HEK293 (cell line): ENCODE measurements at regions not wholly inside any gene's neighbourhood (a gene's known extent, or its start where the extent isn't known, plus 50 kb on each side); places are given as distances from the start of the nearest gene placed in this dataset.

ENCODE experiments used
- CTCF ChIA-PET: fragments of 350-600 bp; formaldehyde crosslinking; extraction: SDS; loops from one replicate; lab custom pipeline; 2021; ENCODE audit warnings: antibody characterized with exemption; lab: Yijun Ruan, JAX
- POLR2A ChIA-PET: fragments of 300-600 bp; formaldehyde crosslinking; extraction: SDS; loops from one replicate; lab custom pipeline; 2020; ENCODE audit warnings: antibody characterized with exemption, inconsistent platforms; lab: Yijun Ruan, JAX
- H3K27ac ChIP-seq: fragments of 200-500 bp; sonication (Bioruptor generic); 2 replicates; pipeline ENCODE4 v1.5.1; 2014; ENCODE audit warnings: low read depth, low read length, control low read depth, inconsistent platforms; ENCODE audit errors: extremely low read depth
- H3K36me3 ChIP-seq, 2 experiments: fragments of 200-500 bp in 1 of 2; sonication (Bioruptor generic) in 1 of 2; 1 replicate in 1 of 2; 2 replicates in 1 of 2; pipeline ENCODE4 v1.5.1; 2014 to 2017; ENCODE audit warnings: inconsistent platforms in 2 of 2, low read length in 2 of 2; ENCODE audit not compliant: control insufficient read depth in 2 of 2, insufficient read depth in 1 of 2
- H3K4me1 ChIP-seq: fragments of 200-500 bp; sonication (Bioruptor generic); 2 replicates; pipeline ENCODE4 v1.5.1; 2014; ENCODE audit warnings: mild to moderate bottlenecking, low read length, inconsistent platforms; ENCODE audit not compliant: control insufficient read depth, insufficient read depth
- H3K4me3 ChIP-seq: 2 replicates; pipeline ENCODE4 v1.5.1; 2011; ENCODE audit warnings: low read depth, mild to moderate bottlenecking, control low read depth, low read length, moderate library complexity
- H3K9me3 ChIP-seq: fragments of 200-500 bp; sonication (Bioruptor generic); 2 replicates; pipeline ENCODE4 v1.5.1; 2014; ENCODE audit warnings: low read depth, low read length, inconsistent platforms; ENCODE audit not compliant: control insufficient read depth, insufficient read depth
- GFI1B ChIP-seq: fragments of 450-650 bp; formaldehyde crosslinking; IDR thresholded peaks from 2 replicates; pipeline ENCODE4 v1.5.1; 2016; ENCODE audit warnings: missing biosample characterization, missing genetic modification characterization
- SP7 ChIP-seq: fragments of 450-650 bp; formaldehyde crosslinking; IDR thresholded peaks from 2 replicates; pipeline ENCODE4 v1.5.1; 2016; ENCODE audit warnings: missing biosample characterization, missing genetic modification characterization
- ZBTB8A ChIP-seq: fragments of 450-650 bp; formaldehyde crosslinking; IDR thresholded peaks from 2 replicates; pipeline ENCODE4 v1.5.1; 2016; ENCODE audit warnings: missing biosample characterization, missing genetic modification characterization
- ZFP3 ChIP-seq: fragments of 450-650 bp; formaldehyde crosslinking; IDR thresholded peaks from 2 replicates; pipeline ENCODE4 v1.5.1; 2016; ENCODE audit warnings: low read depth, missing biosample characterization, missing genetic modification characterization
- ZFP37 ChIP-seq: fragments of 450-650 bp; formaldehyde crosslinking; IDR thresholded peaks from 2 replicates; pipeline ENCODE4 v1.5.1; 2016; ENCODE audit warnings: missing biosample characterization, missing genetic modification characterization
- ZNF132 ChIP-seq: fragments of 450-650 bp; formaldehyde crosslinking; IDR thresholded peaks from 2 replicates; pipeline ENCODE4 v1.5.1; 2017; ENCODE audit warnings: missing biosample characterization, missing genetic modification characterization, borderline replicate concordance
- ZNF140 ChIP-seq: fragments of 450-650 bp; formaldehyde crosslinking; IDR thresholded peaks from 2 replicates; pipeline ENCODE4 v1.5.1; 2016; ENCODE audit warnings: missing biosample characterization, missing genetic modification characterization
- ZNF169 ChIP-seq: fragments of 450-650 bp; formaldehyde crosslinking; IDR thresholded peaks from 2 replicates; pipeline ENCODE4 v1.5.1; 2016; ENCODE audit warnings: missing biosample characterization, missing genetic modification characterization
- ZNF174 ChIP-seq: fragments of 450-650 bp; formaldehyde crosslinking; IDR thresholded peaks from 2 replicates; pipeline ENCODE4 v1.5.0; 2017; ENCODE audit warnings: missing biosample characterization, mild to moderate bottlenecking, missing genetic modification characterization
- ZNF366 ChIP-seq: fragments of 450-650 bp; formaldehyde crosslinking; conservative IDR thresholded peaks from 2 replicates; pipeline ENCODE4 v1.5.1; 2016; ENCODE audit warnings: missing biosample characterization, missing genetic modification characterization
- ZNF501 ChIP-seq: fragments of 450-650 bp; formaldehyde crosslinking; IDR thresholded peaks from 2 replicates; pipeline ENCODE4 v1.5.1; 2016; ENCODE audit warnings: missing biosample characterization, missing genetic modification characterization
- ZNF610 ChIP-seq: fragments of 450-650 bp; formaldehyde crosslinking; IDR thresholded peaks from 2 replicates; pipeline ENCODE4 v1.5.1; 2016; ENCODE audit warnings: missing biosample characterization, missing genetic modification characterization, borderline replicate concordance
- ZNF792 ChIP-seq: fragments of 450-650 bp; formaldehyde crosslinking; IDR thresholded peaks from 2 replicates; pipeline ENCODE4 v1.5.1; 2016; ENCODE audit warnings: missing biosample characterization, missing genetic modification characterization
- ZNF843 ChIP-seq: fragments of 450-650 bp; formaldehyde crosslinking; IDR thresholded peaks from 2 replicates; pipeline ENCODE4 v1.5.1; 2016; ENCODE audit warnings: missing biosample characterization, missing genetic modification characterization
- TF ChIP-seq, protein P1 (sequence below): fragments of 450-650 bp; formaldehyde crosslinking; IDR thresholded peaks from 2 replicates; pipeline ENCODE4; 2016; ENCODE audit warnings: missing biosample characterization, missing genetic modification characterization
- TF ChIP-seq, protein P2 (sequence below): fragments of 450-650 bp; IDR thresholded peaks from 2 replicates; pipeline ENCODE4 v1.5.1; 2018; ENCODE audit warnings: missing biosample characterization, missing genetic modification characterization
- TF ChIP-seq, protein P3 (sequence below): fragments of 450-650 bp; IDR thresholded peaks from 2 replicates; pipeline ENCODE4 v1.5.1; 2018; ENCODE audit warnings: missing biosample characterization, mild to moderate bottlenecking, missing genetic modification characterization
- TF ChIP-seq, protein P4 (sequence below): fragments of 450-650 bp; formaldehyde crosslinking; IDR thresholded peaks from 2 replicates; pipeline ENCODE4 v1.5.1; 2016; ENCODE audit warnings: missing biosample characterization, missing genetic modification characterization
- TF ChIP-seq, protein P5 (sequence below): fragments of 450-650 bp; formaldehyde crosslinking; conservative IDR thresholded peaks from 2 replicates; pipeline ENCODE4 v1.5.1; 2016; ENCODE audit warnings: low read depth, missing biosample characterization, missing genetic modification characterization

DNA sequence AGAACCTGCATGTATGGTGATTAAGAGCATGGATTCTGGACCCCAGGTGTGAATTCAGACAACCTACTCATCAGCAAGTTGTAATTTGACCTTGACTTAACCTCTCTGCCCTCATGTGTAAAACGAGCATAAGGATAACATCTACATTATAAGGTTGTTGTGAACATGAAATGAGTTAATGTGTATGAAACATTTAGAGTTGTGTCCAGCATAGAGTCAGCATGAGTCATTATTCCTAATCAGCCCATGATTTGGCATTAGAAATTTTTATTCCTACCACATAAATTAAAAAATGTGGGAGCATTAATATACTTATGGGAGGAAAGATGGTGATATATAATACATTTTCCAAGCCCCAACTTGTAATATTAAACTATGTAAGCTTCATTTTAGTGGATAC, 95.9 kb upstream of the DDHD1 start:
- H3K36me3 ChIP-seq = no peaks in the 10 kb centered on the region
- ChIA-PET POLR2A (no interaction called here), CTCF (no interaction called here)
- H3K9me3 ChIP-seq = no peaks in the 10 kb centered on the region
- TF ChIP-seq ZFP37 (tag by site-specific recombination) = no peak
- H3K4me3 ChIP-seq = no peak overlapping the region
- no peak overlapping the region for H3K27ac ChIP-seq
- no peaks in the 10 kb centered on the region for H3K4me1 ChIP-seq

DNA sequence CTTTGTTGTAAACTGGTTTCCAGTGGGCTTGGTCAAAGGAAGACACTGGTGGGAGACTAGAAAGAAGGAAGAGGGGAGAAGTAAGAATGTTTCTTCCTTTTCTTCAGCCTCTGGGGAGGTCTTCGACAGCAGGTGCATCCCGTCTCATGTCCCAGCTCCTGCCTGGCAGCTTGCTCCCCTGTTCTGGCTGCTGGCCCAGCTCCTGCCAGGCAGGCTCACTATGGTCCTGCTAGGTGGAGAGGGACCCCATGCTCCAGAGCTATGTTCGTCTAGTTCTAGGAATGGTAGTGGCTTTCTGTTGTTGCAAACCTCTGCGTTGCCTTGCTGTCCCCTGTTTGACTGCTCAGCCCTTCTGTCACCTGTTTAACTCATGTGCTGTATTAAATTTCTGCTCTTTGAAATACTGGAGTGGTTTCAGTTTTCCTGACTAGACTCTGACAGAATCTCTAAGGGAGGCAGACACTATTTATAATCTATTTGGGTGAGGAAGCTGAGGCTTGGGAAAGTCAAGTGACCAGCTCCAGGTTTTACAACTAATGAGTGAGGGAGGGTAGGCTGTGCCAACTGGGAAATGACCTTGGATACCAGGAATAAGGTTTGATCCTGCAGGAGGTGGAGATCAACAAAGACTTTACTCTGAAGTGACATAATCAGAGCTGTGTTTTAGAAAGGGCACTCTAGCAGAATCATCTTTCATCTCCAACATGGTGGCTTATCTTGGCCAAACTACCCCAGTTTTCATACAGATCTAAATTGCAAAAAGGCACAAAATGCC, 94.7 kb upstream of the DDHD1 start:
- H3K9me3 ChIP-seq = no peaks in the 10 kb centered on the region
- POLR2A ChIA-PET = no interaction called here
- no peak for TF ChIP-seq ZFP3 (tag by site-specific recombination)
- no peak for TF ChIP-seq ZNF501 (tag by site-specific recombination)
- no peak for TF ChIP-seq GFI1B
- TF ChIP-seq, protein P1, sequence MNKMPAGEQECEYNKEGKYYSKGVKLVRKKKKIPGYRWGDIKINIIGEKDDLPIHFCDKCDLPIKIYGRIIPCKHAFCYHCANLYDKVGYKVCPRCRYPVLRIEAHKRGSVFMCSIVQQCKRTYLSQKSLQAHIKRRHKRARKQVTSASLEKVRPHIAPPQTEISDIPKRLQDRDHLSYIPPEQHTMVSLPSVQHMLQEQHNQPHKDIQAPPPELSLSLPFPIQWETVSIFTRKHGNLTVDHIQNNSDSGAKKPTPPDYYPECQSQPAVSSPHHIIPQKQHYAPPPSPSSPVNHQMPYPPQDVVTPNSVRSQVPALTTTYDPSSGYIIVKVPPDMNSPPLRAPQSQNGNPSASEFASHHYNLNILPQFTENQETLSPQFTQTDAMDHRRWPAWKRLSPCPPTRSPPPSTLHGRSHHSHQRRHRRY (tag by site-specific recombination) = no peak
- TF ChIP-seq ZNF366 (tag by site-specific recombination) = no peak
- TF ChIP-seq, protein P2, sequence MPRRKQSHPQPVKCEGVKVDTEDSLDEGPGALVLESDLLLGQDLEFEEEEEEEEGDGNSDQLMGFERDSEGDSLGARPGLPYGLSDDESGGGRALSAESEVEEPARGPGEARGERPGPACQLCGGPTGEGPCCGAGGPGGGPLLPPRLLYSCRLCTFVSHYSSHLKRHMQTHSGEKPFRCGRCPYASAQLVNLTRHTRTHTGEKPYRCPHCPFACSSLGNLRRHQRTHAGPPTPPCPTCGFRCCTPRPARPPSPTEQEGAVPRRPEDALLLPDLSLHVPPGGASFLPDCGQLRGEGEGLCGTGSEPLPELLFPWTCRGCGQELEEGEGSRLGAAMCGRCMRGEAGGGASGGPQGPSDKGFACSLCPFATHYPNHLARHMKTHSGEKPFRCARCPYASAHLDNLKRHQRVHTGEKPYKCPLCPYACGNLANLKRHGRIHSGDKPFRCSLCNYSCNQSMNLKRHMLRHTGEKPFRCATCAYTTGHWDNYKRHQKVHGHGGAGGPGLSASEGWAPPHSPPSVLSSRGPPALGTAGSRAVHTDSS = no peak
- TF ChIP-seq ZNF140 (tag by site-specific recombination) = no peak
- TF ChIP-seq, protein P3, sequence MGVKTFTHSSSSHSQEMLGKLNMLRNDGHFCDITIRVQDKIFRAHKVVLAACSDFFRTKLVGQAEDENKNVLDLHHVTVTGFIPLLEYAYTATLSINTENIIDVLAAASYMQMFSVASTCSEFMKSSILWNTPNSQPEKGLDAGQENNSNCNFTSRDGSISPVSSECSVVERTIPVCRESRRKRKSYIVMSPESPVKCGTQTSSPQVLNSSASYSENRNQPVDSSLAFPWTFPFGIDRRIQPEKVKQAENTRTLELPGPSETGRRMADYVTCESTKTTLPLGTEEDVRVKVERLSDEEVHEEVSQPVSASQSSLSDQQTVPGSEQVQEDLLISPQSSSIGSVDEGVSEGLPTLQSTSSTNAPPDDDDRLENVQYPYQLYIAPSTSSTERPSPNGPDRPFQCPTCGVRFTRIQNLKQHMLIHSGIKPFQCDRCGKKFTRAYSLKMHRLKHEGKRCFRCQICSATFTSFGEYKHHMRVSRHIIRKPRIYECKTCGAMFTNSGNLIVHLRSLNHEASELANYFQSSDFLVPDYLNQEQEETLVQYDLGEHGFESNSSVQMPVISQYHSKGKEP (tag by site-specific recombination) = no peak
- no peak for TF ChIP-seq ZNF174 (tag by site-specific recombination)
- TF ChIP-seq, protein P4, sequence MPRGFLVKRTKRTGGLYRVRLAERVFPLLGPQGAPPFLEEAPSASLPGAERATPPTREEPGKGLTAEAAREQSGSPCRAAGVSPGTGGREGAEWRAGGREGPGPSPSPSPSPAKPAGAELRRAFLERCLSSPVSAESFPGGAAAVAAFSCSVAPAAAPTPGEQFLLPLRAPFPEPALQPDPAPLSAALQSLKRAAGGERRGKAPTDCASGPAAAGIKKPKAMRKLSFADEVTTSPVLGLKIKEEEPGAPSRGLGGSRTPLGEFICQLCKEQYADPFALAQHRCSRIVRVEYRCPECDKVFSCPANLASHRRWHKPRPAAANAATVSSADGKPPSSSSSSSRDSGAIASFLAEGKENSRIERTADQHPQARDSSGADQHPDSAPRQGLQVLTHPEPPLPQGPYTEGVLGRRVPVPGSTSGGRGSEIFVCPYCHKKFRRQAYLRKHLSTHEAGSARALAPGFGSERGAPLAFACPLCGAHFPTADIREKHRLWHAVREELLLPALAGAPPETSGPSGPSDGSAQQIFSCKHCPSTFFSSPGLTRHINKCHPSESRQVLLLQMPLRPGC (tag by site-specific recombination) = no peak
- TF ChIP-seq ZNF792 (tag by site-specific recombination) = no peak
- no peak for TF ChIP-seq SP7
- no peak for TF ChIP-seq ZNF132 (tag by site-specific recombination)
- TF ChIP-seq ZBTB8A = no peak
- TF ChIP-seq ZNF169 (tag by site-specific recombination) = no peak
- TF ChIP-seq, protein P5, sequence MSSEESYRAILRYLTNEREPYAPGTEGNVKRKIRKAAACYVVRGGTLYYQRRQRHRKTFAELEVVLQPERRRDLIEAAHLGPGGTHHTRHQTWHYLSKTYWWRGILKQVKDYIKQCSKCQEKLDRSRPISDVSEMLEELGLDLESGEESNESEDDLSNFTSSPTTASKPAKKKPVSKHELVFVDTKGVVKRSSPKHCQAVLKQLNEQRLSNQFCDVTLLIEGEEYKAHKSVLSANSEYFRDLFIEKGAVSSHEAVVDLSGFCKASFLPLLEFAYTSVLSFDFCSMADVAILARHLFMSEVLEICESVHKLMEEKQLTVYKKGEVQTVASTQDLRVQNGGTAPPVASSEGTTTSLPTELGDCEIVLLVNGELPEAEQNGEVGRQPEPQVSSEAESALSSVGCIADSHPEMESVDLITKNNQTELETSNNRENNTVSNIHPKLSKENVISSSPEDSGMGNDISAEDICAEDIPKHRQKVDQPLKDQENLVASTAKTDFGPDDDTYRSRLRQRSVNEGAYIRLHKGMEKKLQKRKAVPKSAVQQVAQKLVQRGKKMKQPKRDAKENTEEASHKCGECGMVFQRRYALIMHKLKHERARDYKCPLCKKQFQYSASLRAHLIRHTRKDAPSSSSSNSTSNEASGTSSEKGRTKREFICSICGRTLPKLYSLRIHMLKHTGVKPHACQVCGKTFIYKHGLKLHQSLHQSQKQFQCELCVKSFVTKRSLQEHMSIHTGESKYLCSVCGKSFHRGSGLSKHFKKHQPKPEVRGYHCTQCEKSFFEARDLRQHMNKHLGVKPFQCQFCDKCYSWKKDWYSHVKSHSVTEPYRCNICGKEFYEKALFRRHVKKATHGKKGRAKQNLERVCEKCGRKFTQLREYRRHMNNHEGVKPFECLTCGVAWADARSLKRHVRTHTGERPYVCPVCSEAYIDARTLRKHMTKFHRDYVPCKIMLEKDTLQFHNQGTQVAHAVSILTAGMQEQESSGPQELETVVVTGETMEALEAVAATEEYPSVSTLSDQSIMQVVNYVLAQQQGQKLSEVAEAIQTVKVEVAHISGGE = no peak
- no peak for TF ChIP-seq ZNF610 (tag by site-specific recombination)
- TF ChIP-seq ZNF843 = no peak
- TF ChIP-seq, all 188 proteins: peak for 0
- Histone ChIP-seq H3K27ac (no peak overlapping the region), H3K4me3 (no peak overlapping the region), H3K36me3 (no peaks in the 10 kb centered on the region), H3K4me1 (no peaks in the 10 kb centered on the region)
- CTCF ChIA-PET = no interaction called here
